ENCODE measurements at regions not wholly inside any gene's neighbourhood (a gene's known extent, or its start where the extent isn't known, plus 50 kb on each side); places are given as distances from the start of the nearest gene placed in this dataset.
"Not testable (repeated sequence)": the region's sequence is repeated elsewhere in the genome, so short reads cannot be mapped to it uniquely, and the experiment has no call there.

GRCh38 chr14:98223710-98224109 is 1048.3 kb downstream of the BCL11B start:
- not testable (repeated sequence) for DNase-seq

DNA sequence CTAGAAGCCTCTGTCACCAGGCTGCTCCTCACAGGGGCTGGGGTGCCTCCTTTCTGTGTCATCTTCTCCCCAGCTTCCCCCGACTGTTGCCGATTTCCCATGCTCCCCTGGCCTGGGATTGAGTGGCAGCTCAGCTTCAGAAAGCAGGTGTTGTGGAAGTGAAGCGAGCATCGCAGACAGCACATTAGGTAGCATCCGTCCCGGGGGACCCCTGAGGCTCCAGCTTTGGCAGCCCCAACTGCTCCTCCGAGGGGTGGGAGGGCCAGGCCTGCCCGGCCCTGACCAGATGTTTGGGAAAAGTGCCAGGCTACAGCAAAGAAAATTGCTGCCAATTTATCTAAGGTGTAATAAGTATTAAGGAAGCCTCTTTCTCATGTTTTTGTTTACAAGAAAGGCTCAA is 1045.6 kb downstream of the BCL11B start:
- DNase-seq = no peak

DNA sequence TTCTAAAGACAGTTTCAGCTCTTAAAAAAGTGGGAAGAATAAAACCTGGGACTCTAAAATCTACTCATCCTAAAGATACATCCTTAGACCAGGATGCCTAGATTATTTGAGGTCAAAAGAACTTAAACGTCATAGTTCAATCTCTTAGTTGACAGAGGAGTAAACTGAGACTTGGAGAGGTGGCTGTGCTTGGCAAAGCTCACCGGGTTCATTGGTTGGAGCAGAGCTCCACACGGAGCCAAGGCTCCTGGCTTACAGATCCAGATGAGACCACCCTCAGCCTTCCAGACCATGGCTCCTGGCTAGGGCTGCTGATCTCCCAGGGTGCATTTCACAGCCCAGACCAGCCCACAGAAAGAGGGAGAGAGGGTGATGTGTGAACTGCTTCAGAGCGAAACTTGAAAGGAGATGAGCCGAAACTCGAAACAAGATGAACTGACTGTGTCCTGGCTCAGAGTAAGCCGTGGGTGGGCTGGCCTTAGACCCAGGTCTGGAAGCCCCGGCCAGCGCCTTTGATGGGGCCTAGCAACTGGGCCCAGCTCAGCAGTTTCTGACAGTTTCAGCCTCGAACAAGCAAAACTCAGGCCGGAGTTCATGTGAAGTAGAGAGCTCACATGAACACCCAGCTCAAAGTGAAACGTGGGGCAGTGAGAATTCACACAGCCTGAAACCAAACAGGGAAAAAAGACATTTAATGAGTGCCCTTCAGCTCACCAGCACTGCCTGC is 1044.8 kb downstream of the BCL11B start:
- no peak for DNase-seq

DNA sequence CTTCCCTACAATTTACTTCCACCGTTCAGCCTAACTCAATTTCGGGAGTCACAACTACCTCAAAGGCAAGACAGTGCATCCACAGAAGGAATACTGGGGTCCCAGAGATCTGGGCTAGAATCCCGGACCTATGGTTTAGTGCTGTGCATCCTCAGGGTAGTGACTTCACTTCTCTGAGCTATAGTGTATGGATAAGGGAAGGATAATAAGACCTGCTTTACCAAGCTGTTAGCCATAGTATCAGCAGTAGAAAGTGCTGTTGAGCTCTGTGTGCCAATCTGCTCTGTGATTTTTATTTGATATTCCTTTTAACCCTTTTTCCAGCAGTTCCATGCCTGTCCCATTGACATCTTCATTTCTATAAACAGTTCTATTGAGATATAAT is 1044.3 kb downstream of the BCL11B start:
- DNase-seq = no peak

- no peak for DNase-seq
Observed at GRCh38 chr14:98229656-98230366, 1042.2 kb downstream of the BCL11B start.

DNA sequence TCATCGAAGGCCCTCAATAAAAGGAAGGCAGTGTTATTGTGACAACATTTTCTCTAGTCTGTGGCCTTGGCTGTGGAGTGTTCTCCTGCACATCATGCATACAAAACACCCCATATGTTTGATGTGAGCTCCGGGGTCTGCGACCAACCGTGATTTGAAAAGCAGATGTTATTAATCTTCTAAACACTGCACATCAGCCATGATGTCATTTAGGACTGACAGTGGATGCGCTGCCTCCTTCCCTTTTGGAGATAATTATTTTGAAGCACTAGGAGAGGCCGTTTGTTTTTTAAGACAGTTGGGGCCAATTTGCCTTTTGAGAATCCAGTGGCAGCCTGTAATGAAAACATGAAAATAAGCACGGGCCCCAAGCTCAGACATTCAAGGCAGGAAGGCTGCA is 1041.6 kb downstream of the BCL11B start:
- DNase-seq = no peak

GRCh38 chr14:98231210-98231609 is 1040.8 kb downstream of the BCL11B start:
- DNase-seq = no peak

DNA sequence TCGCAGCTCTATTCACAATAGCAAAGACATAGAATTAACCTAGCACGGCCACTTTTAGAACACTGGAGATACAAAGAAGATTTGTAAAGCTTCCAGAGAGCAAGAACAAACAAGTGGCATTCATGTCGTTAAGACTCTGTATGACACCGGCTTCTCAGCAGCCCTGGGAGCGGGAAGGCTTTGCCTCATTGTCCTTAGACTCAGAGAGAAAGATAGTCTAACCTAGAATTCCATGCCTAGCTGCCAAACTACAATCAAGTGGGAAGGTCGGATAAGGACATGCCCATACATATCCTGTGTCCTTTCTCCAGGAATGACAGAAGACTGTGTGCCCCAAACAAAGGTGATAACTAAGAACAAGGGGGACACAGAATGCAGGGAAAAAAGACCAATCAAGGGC is 1038.3 kb downstream of the BCL11B start:
- DNase-seq = no peak

GRCh38 chr14:98234208-98234607 is 1037.8 kb downstream of the BCL11B start:
- no peak for DNase-seq

- no peak for DNase-seq
Observed at GRCh38 chr14:98236314-98236713, 1035.7 kb downstream of the BCL11B start.

DNA sequence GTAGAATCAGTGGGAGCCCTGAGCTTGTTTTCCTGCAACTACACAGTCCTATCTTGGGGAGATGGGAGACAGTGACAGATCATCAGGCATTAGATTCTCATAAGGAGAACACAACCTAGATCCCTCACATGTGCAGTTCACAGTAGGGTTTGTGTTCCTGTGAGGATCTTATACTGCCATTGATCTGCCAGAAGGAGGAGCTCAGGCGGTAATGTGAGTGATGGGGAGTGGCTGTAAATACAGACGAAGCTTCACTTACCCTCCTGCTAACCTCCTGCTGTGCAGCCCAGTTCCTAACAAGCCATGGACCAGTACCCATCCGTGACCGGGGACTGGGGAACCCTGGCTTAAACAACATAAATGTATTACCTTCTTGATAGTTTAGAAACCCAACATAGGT is 1034.1 kb downstream of the BCL11B start:
- no peak for DNase-seq

- no peak for DNase-seq
Observed at GRCh38 chr14:98240376-98240775, 1031.6 kb downstream of the BCL11B start.

- no peak for DNase-seq
Observed at GRCh38 chr14:98242903-98243302, 1029.1 kb downstream of the BCL11B start.

- DNase-seq = no peak
Observed at GRCh38 chr14:98243332-98243731, 1028.7 kb downstream of the BCL11B start.

DNA sequence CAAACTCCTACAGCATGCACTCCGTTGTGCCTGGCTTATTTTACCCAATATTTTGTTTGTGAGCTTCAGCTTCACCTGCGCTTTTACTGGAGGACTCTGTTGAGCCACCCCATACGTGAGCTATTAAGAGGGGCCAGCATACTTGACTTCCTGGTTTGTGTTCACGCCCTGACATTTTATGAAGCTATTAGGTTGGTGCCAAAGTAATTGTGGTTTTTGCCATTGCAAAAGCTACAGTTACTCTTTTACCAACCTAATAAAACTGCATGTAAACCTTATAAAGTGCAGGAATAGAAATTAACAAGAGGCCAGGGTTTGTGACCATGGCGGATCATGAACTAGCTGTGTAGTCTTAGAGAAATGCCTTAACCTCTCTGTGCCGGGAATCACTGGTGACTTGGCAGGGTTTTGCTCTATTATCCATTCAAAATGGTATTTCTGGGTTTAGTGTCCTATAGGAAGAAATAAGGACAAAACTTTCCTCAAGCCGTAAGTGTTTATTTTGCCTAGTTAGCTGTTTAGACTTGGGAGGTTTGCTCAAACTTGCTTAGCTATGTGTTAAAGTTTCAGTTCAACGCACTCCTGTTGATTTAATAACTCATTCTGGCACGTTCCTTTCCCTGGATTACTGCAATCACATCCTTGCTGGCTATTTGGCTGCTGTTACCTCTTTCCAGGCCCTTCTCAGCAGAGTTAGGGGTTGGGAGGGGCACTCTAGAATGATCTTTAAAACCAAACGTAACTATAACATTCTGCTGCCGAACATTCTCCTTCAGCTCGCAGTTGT is 1027.6 kb downstream of the BCL11B start:
- DNase-seq = no peak

- DNase-seq = no peak
Observed at GRCh38 chr14:98244966-98245569, 1026.9 kb downstream of the BCL11B start.

- no peak for DNase-seq
Observed at GRCh38 chr14:98249057-98249456, 1022.9 kb downstream of the BCL11B start.

DNA sequence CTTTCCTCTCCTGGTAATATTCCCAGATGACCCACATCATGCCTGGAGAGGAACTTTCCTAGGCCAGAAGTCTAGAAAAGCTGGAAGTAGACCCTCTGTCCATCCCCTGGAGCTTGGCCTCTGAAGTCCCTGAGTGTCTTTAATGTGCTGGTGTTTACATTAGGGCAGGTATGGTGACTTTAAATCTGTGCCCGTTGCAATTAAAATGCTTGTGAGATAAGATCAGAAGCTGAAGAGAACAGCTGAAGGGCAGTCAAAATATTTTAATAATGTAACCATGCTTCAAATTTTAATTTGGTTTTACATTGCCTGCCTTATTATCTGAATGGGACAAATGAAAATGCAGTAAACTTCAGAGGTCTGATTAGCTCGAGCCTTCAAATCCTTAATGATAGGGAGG is 1022.5 kb downstream of the BCL11B start:
- no peak for DNase-seq

GRCh38 chr14:98252820-98253219 is 1019.2 kb downstream of the BCL11B start:
- no peak for DNase-seq

DNA sequence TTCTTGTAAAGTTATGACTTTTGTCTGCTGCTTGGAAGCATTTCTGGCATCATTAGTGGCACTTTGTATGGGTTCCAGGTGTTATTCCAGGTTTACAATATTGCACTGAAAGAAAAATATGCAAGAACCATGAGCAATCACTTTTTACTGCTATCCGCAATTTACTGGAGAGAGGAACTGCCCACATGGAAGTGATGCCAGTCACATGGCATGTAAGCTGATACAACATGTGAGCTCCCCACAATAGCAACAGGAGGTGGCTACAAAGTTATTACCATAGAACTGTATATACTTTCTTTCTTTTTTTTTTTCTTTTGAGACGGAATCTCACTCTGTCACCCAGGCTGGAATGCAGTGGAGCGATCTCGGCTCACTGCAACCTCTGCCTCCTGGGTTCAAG is 1012.1 kb downstream of the BCL11B start:
- DNase-seq = no peak

DNA sequence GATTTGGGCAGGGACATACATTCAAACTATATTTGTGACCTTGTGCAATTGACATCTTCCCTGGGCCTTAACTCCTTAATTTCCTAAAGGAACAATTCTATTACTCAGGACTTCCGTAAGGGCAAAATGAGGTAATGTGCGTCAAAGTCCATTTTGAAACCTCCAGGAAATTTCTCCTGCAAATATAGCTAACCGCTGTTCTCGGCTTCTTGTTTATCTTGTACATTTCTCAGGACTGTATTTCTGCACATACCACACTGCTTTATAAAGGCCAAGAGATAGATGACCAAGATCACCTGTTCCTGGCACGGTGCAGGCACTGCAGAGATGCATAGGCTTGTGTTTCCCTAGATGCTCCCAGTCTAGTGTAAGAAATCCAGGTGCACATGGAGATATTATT is 1009.4 kb downstream of the BCL11B start:
- DNase-seq = no peak

- no peak for DNase-seq
Observed at GRCh38 chr14:98269533-98269932, 1002.5 kb downstream of the BCL11B start.

DNA sequence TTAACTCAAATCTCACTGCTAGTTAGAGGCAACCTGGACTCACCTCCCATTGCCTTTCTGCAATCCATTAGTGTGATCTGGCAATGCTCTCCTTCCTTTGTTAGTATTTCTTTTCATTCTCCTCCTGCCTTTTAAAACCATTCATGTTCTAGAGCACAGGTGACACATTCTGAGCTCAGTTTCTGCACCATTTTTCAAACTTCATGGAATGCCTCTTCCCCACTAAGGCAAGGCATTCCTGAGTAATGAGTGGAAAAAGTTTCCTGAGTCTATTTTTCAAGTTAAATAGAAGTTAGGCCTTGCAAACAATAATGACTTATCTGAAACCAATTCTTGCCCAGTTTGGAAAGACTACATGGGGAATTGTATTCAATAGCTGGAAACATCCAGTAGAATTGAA is 1001.8 kb downstream of the BCL11B start:
- no peak for DNase-seq

DNA sequence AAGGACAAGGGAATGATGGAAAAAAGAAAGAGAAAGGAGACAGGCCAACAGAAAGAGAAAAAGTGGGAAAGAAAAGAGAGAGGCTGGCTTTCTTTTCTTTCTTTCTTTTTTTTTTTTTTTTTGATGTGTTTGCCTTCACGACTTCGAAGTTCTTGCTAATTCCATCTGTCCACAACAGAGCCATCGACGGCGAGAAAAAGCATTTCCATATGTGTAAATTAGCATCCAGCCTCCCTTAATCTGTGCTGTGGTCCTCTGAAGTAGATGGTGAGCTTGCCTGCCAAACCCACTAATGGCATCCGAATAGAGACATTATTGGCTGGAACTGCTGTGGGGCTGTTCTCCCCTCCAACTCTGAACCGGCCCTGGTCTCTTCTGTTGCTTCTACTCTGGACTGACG is 997.4 kb downstream of the BCL11B start:
- no peak for DNase-seq
